ENCODE measurements at regions not wholly inside any gene's neighbourhood (a gene's known extent, or its start where the extent isn't known, plus 50 kb on each side); places are given as distances from the start of the nearest gene placed in this dataset.
"Not testable (repeated sequence)": the region's sequence is repeated elsewhere in the genome, so short reads cannot be mapped to it uniquely, and the experiment has no call there.

GRCh38 chr5:83810511-83810910 is 89.9 kb upstream of the HAPLN1 start:
- Histone ChIP-seq H4K20me1 (ENCODE audit: insufficient read depth, low read length) (no peaks in the 10 kb centered on the region), H3K79me2 (ENCODE audit: low read length) (no peaks in the 10 kb centered on the region), H3K9me3 (replicated peaks; ENCODE audit: insufficient read depth, low read length) (no peaks in the 10 kb centered on the region), H3K4me1 (ENCODE audit: low read length) (no peaks in the 10 kb centered on the region), H3K36me3 (replicated peaks; ENCODE audit: insufficient read depth, low read length) (no peaks in the 10 kb centered on the region), H3K27me3 (replicated peaks; ENCODE audit: insufficient read depth, low read length) (no peaks in the 10 kb centered on the region), H2AFZ (ENCODE audit: low read length) (no peak overlapping the region), H3K9ac (ENCODE audit: low read length) (no peak overlapping the region), H3K4me3 (ENCODE audit: low read length) (no peak overlapping the region), H3F3A (ENCODE audit: insufficient read depth, low read length) (no peaks in the 10 kb centered on the region), H3K4me2 (ENCODE audit: low read depth, low read length) (no peak overlapping the region), H3K9me2 (replicated peaks; ENCODE audit: insufficient read depth, low read length) (no peaks in the 10 kb centered on the region), H3K27ac (ENCODE audit: low read length) (no peak overlapping the region)
- DNase-seq: no peak
- TF ChIP-seq CTCF (IDR thresholded peaks at IDR 0.05; ENCODE audit: low read length): no peak
- TF ChIP-seq EZH2phosphoT487 (IDR thresholded peaks at IDR 0.05; ENCODE audit: low read length): no peak
- no peak for TF ChIP-seq EZH2 (optimal IDR thresholded peaks at IDR 0.05; ENCODE audit: low read depth, low read length)

DNA sequence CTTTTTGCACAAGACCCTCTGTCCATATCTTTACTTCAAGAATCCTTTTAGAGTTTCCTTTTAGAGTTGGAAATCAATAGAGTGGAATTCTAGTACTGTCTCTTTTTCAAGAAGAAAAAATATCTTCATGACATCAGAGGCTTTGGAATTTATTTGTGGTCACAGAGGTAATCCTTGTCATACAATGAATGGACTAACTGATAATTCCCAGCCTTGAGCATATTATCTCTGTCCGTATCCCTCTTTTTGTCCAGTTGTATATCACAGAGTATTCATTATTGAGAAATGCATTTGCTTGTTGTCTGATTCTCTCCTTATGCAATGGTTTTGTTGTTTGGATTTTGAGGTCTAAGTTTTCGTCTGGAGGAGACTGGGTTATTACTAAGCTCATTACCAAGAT is 82.0 kb upstream of the HAPLN1 start:
- Histone ChIP-seq H2AFZ (ENCODE audit: low read length) (no peak overlapping the region), H3K79me2 (ENCODE audit: low read length) (no peaks in the 10 kb centered on the region), H3K27me3 (replicated peaks; ENCODE audit: insufficient read depth, low read length) (no peaks in the 10 kb centered on the region), H3K4me1 (ENCODE audit: low read length) (no peaks in the 10 kb centered on the region), H3K4me2 (ENCODE audit: low read depth, low read length) (no peak overlapping the region), H3K4me3 (ENCODE audit: low read length) (no peak overlapping the region), H3K9ac (ENCODE audit: low read length) (no peak overlapping the region), H3K9me3 (replicated peaks; ENCODE audit: insufficient read depth, low read length) (no peaks in the 10 kb centered on the region), H4K20me1 (ENCODE audit: insufficient read depth, low read length) (no peaks in the 10 kb centered on the region), H3K9me2 (replicated peaks; ENCODE audit: insufficient read depth, low read length) (no peaks in the 10 kb centered on the region), H3K27ac (ENCODE audit: low read length) (no peak overlapping the region), H3K36me3 (replicated peaks; ENCODE audit: insufficient read depth, low read length) (no peaks in the 10 kb centered on the region), H3F3A (ENCODE audit: insufficient read depth, low read length) (no peaks in the 10 kb centered on the region)
- TF ChIP-seq CTCF (IDR thresholded peaks at IDR 0.05; ENCODE audit: low read length) (no peak), EZH2 (optimal IDR thresholded peaks at IDR 0.05; ENCODE audit: low read depth, low read length) (no peak), EZH2phosphoT487 (IDR thresholded peaks at IDR 0.05; ENCODE audit: low read length) (no peak)
- DNase-seq: no peak

DNA sequence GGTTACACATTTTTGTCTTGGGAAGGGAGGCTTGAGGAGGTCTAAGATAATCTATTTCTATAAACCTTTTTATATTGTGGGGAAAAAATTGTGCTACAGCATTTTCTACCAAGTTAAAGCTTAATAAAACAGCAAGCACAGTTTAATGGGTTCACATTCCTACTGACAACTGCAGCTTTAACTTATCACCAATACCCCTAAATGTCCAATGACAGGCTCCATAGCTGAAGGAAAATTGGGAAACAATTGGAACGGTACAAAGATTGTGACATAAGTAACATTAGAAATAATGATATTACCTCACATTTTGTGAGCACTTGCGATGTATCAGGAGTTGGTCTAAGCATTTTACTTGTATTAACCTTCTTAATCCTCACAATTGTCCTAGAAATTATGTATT is 79.5 kb upstream of the HAPLN1 start:
- H3K79me2 ChIP-seq (ENCODE audit: low read length): no peaks in the 10 kb centered on the region
- no peak overlapping the region for H3K27ac ChIP-seq (ENCODE audit: low read length)
- no peaks in the 10 kb centered on the region for H3K36me3 ChIP-seq (replicated peaks; ENCODE audit: insufficient read depth, low read length)
- no peak for DNase-seq
- no peak overlapping the region for H3K4me2 ChIP-seq (ENCODE audit: low read depth, low read length)
- H4K20me1 ChIP-seq (ENCODE audit: insufficient read depth, low read length): no peaks in the 10 kb centered on the region
- H3K4me1 ChIP-seq (ENCODE audit: low read length): no peaks in the 10 kb centered on the region
- H3F3A ChIP-seq (ENCODE audit: insufficient read depth, low read length): no peaks in the 10 kb centered on the region
- H3K4me3 ChIP-seq (ENCODE audit: low read length): no peak overlapping the region
- TF ChIP-seq EZH2phosphoT487 (IDR thresholded peaks at IDR 0.05; ENCODE audit: low read length) (no peak), CTCF (IDR thresholded peaks at IDR 0.05; ENCODE audit: low read length) (no peak), EZH2 (optimal IDR thresholded peaks at IDR 0.05; ENCODE audit: low read depth, low read length) (no peak)
- H3K9ac ChIP-seq (ENCODE audit: low read length): no peak overlapping the region
- no peaks in the 10 kb centered on the region for H3K27me3 ChIP-seq (replicated peaks; ENCODE audit: insufficient read depth, low read length)
- H3K9me3 ChIP-seq (replicated peaks; ENCODE audit: insufficient read depth, low read length): no peaks in the 10 kb centered on the region
- H2AFZ ChIP-seq (ENCODE audit: low read length): no peak overlapping the region
- no peaks in the 10 kb centered on the region for H3K9me2 ChIP-seq (replicated peaks; ENCODE audit: insufficient read depth, low read length)

DNA sequence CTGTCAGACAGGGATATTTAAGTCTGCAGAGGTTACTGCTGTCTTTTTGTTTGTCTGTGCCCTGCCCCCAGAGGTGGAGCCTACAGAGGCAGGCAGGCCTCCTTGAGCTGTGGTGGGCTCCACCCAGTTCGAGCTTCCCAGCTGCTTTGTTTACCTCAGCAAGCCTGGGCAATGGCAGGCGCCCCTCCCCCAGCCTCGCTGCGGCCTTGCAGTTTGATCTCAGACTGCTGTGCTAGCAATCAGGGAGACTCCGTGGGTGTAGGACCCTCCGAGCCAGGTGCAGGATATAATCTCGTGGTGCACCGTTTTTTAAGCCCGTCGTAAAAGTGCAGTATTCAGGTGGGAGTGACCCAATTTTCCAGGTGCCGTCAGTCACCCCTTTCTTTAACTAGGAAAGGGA is 78.4 kb upstream of the HAPLN1 start:
- not testable (repeated sequence) for H4K20me1 ChIP-seq (ENCODE audit: insufficient read depth, low read length); H3K9me2 ChIP-seq (replicated peaks; ENCODE audit: insufficient read depth, low read length); H2AFZ ChIP-seq (ENCODE audit: low read length); H3K4me3 ChIP-seq (ENCODE audit: low read length); H3K36me3 ChIP-seq (replicated peaks; ENCODE audit: insufficient read depth, low read length); H3K27ac ChIP-seq (ENCODE audit: low read length); H3K9ac ChIP-seq (ENCODE audit: low read length); H3F3A ChIP-seq (ENCODE audit: insufficient read depth, low read length); H3K9me3 ChIP-seq (replicated peaks; ENCODE audit: insufficient read depth, low read length); H3K4me2 ChIP-seq (ENCODE audit: low read depth, low read length); H3K27me3 ChIP-seq (replicated peaks; ENCODE audit: insufficient read depth, low read length); H3K4me1 ChIP-seq (ENCODE audit: low read length); DNase-seq; H3K79me2 ChIP-seq (ENCODE audit: low read length)
